ENCODE measurements at regions not wholly inside any gene's neighbourhood (a gene's known extent, or its start where the extent isn't known, plus 50 kb on each side); places are given as distances from the start of the nearest gene placed in this dataset.
A peak's percentile ranks its signal among the peaks of the same experiment; 100 is the strongest.

GRCh38 chr1:56284928-56285327, 294.4 kb downstream of the PLPP3 start (continued):
- no peak for TF ChIP-seq HOXA9 (CRISPR knock-in tag; IDR thresholded peaks at IDR 0.05; ENCODE audit: borderline replicate concordance)
- TF ChIP-seq MBNL3 (CRISPR knock-in tag; conservative IDR thresholded peaks at IDR 0.05) = no peak
- no peak for TF ChIP-seq ZNF652 (CRISPR knock-in tag; IDR thresholded peaks at IDR 0.05; ENCODE audit: borderline replicate concordance, low read depth)
- TF ChIP-seq ZBTB38 (CRISPR knock-in tag; IDR thresholded peaks at IDR 0.05) = no peak
- no peak for TF ChIP-seq MTA3 (CRISPR knock-in tag; IDR thresholded peaks at IDR 0.05)
- peak; percentile 51 for TF ChIP-seq SAP130 (CRISPR knock-in tag; IDR thresholded peaks at IDR 0.05; ENCODE audit: low read depth)
- TF ChIP-seq MEIS1 (CRISPR knock-in tag; IDR thresholded peaks at IDR 0.05; ENCODE audit: borderline replicate concordance) = 0 out of 2 replicates have a peak, but pooled peaks have one; percentile 37
- TF ChIP-seq MIXL1 (CRISPR knock-in tag; IDR thresholded peaks at IDR 0.05) = peak; percentile 63; the same call in 1 of the 2 replicates
- TF ChIP-seq SMC3 (IDR thresholded peaks at IDR 0.05; ENCODE audit: low read length) = 0 out of 2 replicates have a peak, but pooled peaks have one; percentile 3
- no peak for TF ChIP-seq GABPA (IDR thresholded peaks at IDR 0.05; ENCODE audit: low read depth, low read length)
- no peak for TF ChIP-seq GABPA (CRISPR knock-in tag; IDR thresholded peaks at IDR 0.05; ENCODE audit: low read depth)
- no peak for TF ChIP-seq ZNF10 (CRISPR knock-in tag; IDR thresholded peaks at IDR 0.05; ENCODE audit: borderline replicate concordance, low read depth)
- 0 out of 2 replicates have a peak, but pooled peaks have one; percentile 32 for TF ChIP-seq GATAD1 (CRISPR knock-in tag; IDR thresholded peaks at IDR 0.05)
- no peak for TF ChIP-seq ZC3H4 (CRISPR knock-in tag; IDR thresholded peaks at IDR 0.05; ENCODE audit: borderline replicate concordance)
- TF ChIP-seq EP300 (IDR thresholded peaks at IDR 0.05; ENCODE audit: low read depth in 2 of 2, low read length in 2 of 2) = peak in 1 of 2 experiments; percentile 59; a peak in 1 of 4 replicates
- TF ChIP-seq EP300 (CRISPR knock-in tag; IDR thresholded peaks at IDR 0.05; ENCODE audit: borderline replicate concordance) = no peak
- no peak for TF ChIP-seq SRF (IDR thresholded peaks at IDR 0.05; ENCODE audit: low read depth, low read length)
- TF ChIP-seq ETV6 (CRISPR knock-in tag; conservative IDR thresholded peaks at IDR 0.05) = no peak
- TF ChIP-seq ISX (CRISPR knock-in tag; conservative IDR thresholded peaks at IDR 0.05) = no peak
- no peak for TF ChIP-seq USF2 (IDR thresholded peaks at IDR 0.05; ENCODE audit: low read depth, low read length)
- TF ChIP-seq USF2 (CRISPR knock-in tag; IDR thresholded peaks at IDR 0.05; ENCODE audit: borderline replicate concordance) = no peak
- peak; percentile 78 for TF ChIP-seq ZNF331 (CRISPR knock-in tag; IDR thresholded peaks at IDR 0.05)
- peak; percentile 29 to 92 for TF ChIP-seq REST (IDR thresholded peaks at IDR 0.05; ENCODE audit: borderline replicate concordance in 1 of 2, low read depth in 1 of 2, low read length in 2 of 2)
- TF ChIP-seq, protein P1, sequence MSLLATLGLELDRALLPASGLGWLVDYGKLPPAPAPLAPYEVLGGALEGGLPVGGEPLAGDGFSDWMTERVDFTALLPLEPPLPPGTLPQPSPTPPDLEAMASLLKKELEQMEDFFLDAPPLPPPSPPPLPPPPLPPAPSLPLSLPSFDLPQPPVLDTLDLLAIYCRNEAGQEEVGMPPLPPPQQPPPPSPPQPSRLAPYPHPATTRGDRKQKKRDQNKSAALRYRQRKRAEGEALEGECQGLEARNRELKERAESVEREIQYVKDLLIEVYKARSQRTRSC (CRISPR knock-in tag; IDR thresholded peaks at IDR 0.05; ENCODE audit: low read depth) = no peak
- TF ChIP-seq POLR2AphosphoS2 (IDR thresholded peaks at IDR 0.05; ENCODE audit: low read depth, low read length) = no peak
- TF ChIP-seq ZSCAN9 (CRISPR knock-in tag; IDR thresholded peaks at IDR 0.05; ENCODE audit: borderline replicate concordance) = peak; percentile 59; the same call in 1 of the 2 replicates
- no peak for TF ChIP-seq POLR2A (IDR thresholded peaks at IDR 0.05; ENCODE audit: insufficient read depth in 1 of 2, low read depth in 2 of 2, low read length in 2 of 2)
- TF ChIP-seq CEBPG (CRISPR knock-in tag; IDR thresholded peaks at IDR 0.05) = peak; percentile 80
